B cell (primary cell): ENCODE measurements at regions not wholly inside any gene's neighbourhood (a gene's known extent, or its start where the extent isn't known, plus 50 kb on each side); places are given as distances from the start of the nearest gene placed in this dataset.

ENCODE experiments used
- ATAC-seq: fragments of 200-7000 bp; cut with Tn5 transposase; one replicate; pipeline ENCODE4 v1.10.0; 2021; ENCODE audit warnings: low read depth, mild to moderate bottlenecking, moderate number of reproducible peaks, moderate library complexity
- CTCF ChIA-PET: fragments of 350-600 bp; sonication (Branson Sonifier 250); formaldehyde crosslinking; loops from one replicate; lab custom pipeline; 2021; ENCODE audit warnings: antibody characterized with exemption, inconsistent platforms; lab: Charles Lee
- POLR2A ChIA-PET: fragments of 350-600 bp; sonication (Branson Sonifier 250); formaldehyde crosslinking; loops from one replicate; lab custom pipeline; 2021; ENCODE audit warnings: antibody characterized with exemption; lab: Charles Lee
- DNase-seq: peaks from one replicate; pipeline ENCODE4 v3.0.0; 2013
- H2AFZ ChIP-seq: 2 replicates; pipeline ENCODE4 v1.6.1; 2012; ENCODE audit warnings: mild to moderate bottlenecking, low read depth, low read length; ENCODE audit not compliant: insufficient read depth, poor library complexity, severe bottlenecking
- H3K27ac ChIP-seq, 2 donors: 1 replicate in 1 of 2; 2 replicates in 1 of 2; pipeline ENCODE4 v1.5.1; 2012 to 2013; ENCODE audit warnings: low read length in 2 of 2, mild to moderate bottlenecking in 2 of 2, moderate library complexity in 1 of 2
- H3K27me3 ChIP-seq, 4 experiments: fragments of 200-600 bp in 1 of 4; sonication (generic) in 1 of 4; replicated peaks in 1 of 4; 1 replicate in 2 of 4; 2 replicates in 2 of 4; pipeline versions ENCODE4 v1.6.1 to v1.7.0; 2013 to 2016; ENCODE audit warnings: low read length in 3 of 4, mild to moderate bottlenecking in 2 of 4, mixed read lengths in 1 of 4, moderate library complexity in 1 of 4; ENCODE audit not compliant: insufficient read depth in 4 of 4, control insufficient read depth in 3 of 4; ENCODE audit errors: control extremely low read depth in 1 of 4
- H3K36me3 ChIP-seq, 2 experiments: replicated peaks in 1 of 2; 1 replicate in 1 of 2; 2 replicates in 1 of 2; pipeline versions ENCODE4 v1.6.1 to v1.7.1; 2013; ENCODE audit warnings: low read length in 1 of 2; ENCODE audit not compliant: insufficient read depth in 2 of 2, control insufficient read depth in 1 of 2; ENCODE audit errors: control extremely low read depth in 1 of 2, extremely low read depth in 1 of 2
- H3K4me1 ChIP-seq, 2 donors: fragments of 200-600 bp in 1 of 2; sonication (generic) in 1 of 2; 1 replicate in 1 of 2; 2 replicates in 1 of 2; pipeline versions ENCODE4 v1.5.1 to v1.6.1; 2013 to 2017; ENCODE audit warnings: low read length in 2 of 2; ENCODE audit not compliant: control insufficient read depth in 2 of 2, insufficient read depth in 2 of 2
- H3K4me2 ChIP-seq: replicated peaks from 2 replicates; pipeline ENCODE3; 2012; ENCODE audit warnings: mild to moderate bottlenecking, low read depth, low read length; ENCODE audit not compliant: poor library complexity, severe bottlenecking
- H3K4me3 ChIP-seq, 5 experiments: fragments of 200-600 bp in 1 of 5; sonication (generic) in 1 of 5; 1 replicate in 3 of 5; 2 replicates in 2 of 5; pipeline versions ENCODE4 v1.5.1 to v1.7.0; 2011 to 2016; ENCODE audit warnings: low read length in 4 of 5, mild to moderate bottlenecking in 4 of 5, low read depth in 2 of 5, control low read depth in 1 of 5, moderate library complexity in 1 of 5; ENCODE audit not compliant: insufficient read depth in 1 of 5; ENCODE audit errors: control extremely low read depth in 1 of 5, extremely low read depth in 1 of 5
- H3K79me2 ChIP-seq: fragments of 200-600 bp; sonication (generic); one replicate; pipeline ENCODE4 v1.6.0; 2016; ENCODE audit warnings: low read length; ENCODE audit not compliant: control insufficient read depth, insufficient read depth
- H3K9ac ChIP-seq: fragments of 200-600 bp; sonication (generic); 2 replicates; pipeline ENCODE4 v1.6.1; 2017; ENCODE audit warnings: mild to moderate bottlenecking, low read length, moderate library complexity
- H3K9me3 ChIP-seq, 3 donors: one replicate each; pipeline versions ENCODE4 v1.6.1 to v1.7.1; 2013; ENCODE audit warnings: low read length in 2 of 3; ENCODE audit not compliant: control insufficient read depth in 2 of 3, insufficient read depth in 1 of 3; ENCODE audit errors: control extremely low read depth in 1 of 3
- H4K20me1 ChIP-seq: 2 replicates; pipeline ENCODE4 v1.6.0; 2012; ENCODE audit warnings: mild to moderate bottlenecking, low read length; ENCODE audit not compliant: insufficient read depth, control insufficient read depth, poor library complexity, severe bottlenecking
- H3K27ac Mint-ChIP-seq: one replicate; pipeline ENCODE4 v1.8.0; 2021; ENCODE audit warnings: mixed read lengths
- H3K27me3 Mint-ChIP-seq: one replicate; pipeline ENCODE4 v1.8.0; 2021; ENCODE audit warnings: mixed read lengths
- H3K4me1 Mint-ChIP-seq: one replicate; pipeline ENCODE4 v1.8.0; 2021; ENCODE audit warnings: mixed read lengths
- H3K4me3 Mint-ChIP-seq: one replicate; pipeline ENCODE4 v1.8.0; 2021; ENCODE audit warnings: mixed read lengths
- H3K9me3 Mint-ChIP-seq: one replicate; pipeline ENCODE4 v1.8.0; 2022; ENCODE audit warnings: mixed read lengths; ENCODE audit not compliant: insufficient read depth
- CTCF ChIP-seq: fragments of 200-600 bp; IDR thresholded peaks from one replicate; pipeline ENCODE4 v1.8.0; 2022; ENCODE audit warnings: antibody characterized with exemption, mild to moderate bottlenecking
- EZH2 ChIP-seq: IDR thresholded peaks from 2 replicates; pipeline ENCODE4 v1.6.1; 2012; ENCODE audit warnings: borderline replicate concordance, low read depth, mild to moderate bottlenecking, moderate library complexity, low read length; ENCODE audit not compliant: insufficient read depth, poor library complexity, severe bottlenecking
- WGBS: methylation state at CpG from one replicate; pipeline ENCODE4 v1.1.5; 2013; ENCODE audit warnings: missing lambda C conversion rate; ENCODE audit not compliant: insufficient coverage; 5-methylcytosine and 5-hydroxymethylcytosine counted together
- intact Hi-C: fragments of 100-400 bp; cut with micrococcal nuclease; formaldehyde crosslinking; loops from one replicate; pipeline ENCODE4 v1.10.0; 2022

- no peaks in the 10 kb centered on the region for H3K9me3 ChIP-seq
- H4K20me1 ChIP-seq, result no peaks in the 10 kb centered on the region
- Mint-ChIP-seq H3K4me3 (no peak overlapping the region), H3K27me3 (peaks cover 25% of the 10 kb centered on the region), H3K4me1 (no peaks in the 10 kb centered on the region), H3K27ac (no peak overlapping the region), H3K9me3 (no peaks in the 10 kb centered on the region)
- peaks cover 0 to 4% (median 0%) of the 10 kb centered on the region in 4 experiments for H3K27me3 ChIP-seq
- no peak overlapping the region for H3K4me3 ChIP-seq
- H3K4me2 ChIP-seq, result no peak overlapping the region
- no peak overlapping the region for H2AFZ ChIP-seq
- H3K36me3 ChIP-seq, result no peaks in the 10 kb centered on the region
- DNase-seq, result no peak
- intact Hi-C loops, result no loop called here
- no peak overlapping the region for H3K9ac ChIP-seq
- no peaks in the 10 kb centered on the region for H3K4me1 ChIP-seq
- no peak for ATAC-seq
- 93% methylated on average over 10 of the region's 11 CpGs for WGBS
- CTCF ChIA-PET, result no interaction called here
- POLR2A ChIA-PET, result no interaction called here
- TF ChIP-seq CTCF, result no peak
- TF ChIP-seq EZH2, result no peak
- no peak overlapping the region for H3K27ac ChIP-seq
- no peaks in the 10 kb centered on the region for H3K79me2 ChIP-seq
Observed at GRCh38 chr20:50251383-50251748, 60.7 kb downstream of the CEBPB start.

- ATAC-seq (no peak), DNase-seq (no peak)
- H3K4me2 ChIP-seq, result no peak overlapping the region
- WGBS, result 85% methylated on average over 4 of the region's 7 CpGs
- Mint-ChIP-seq H3K27ac (no peak overlapping the region), H3K4me3 (no peak overlapping the region), H3K27me3 (peaks cover 24% of the 10 kb centered on the region), H3K4me1 (no peaks in the 10 kb centered on the region), H3K9me3 (no peaks in the 10 kb centered on the region)
- CTCF ChIA-PET, result no interaction called here
- TF ChIP-seq CTCF (no peak), EZH2 (no peak)
- H3K4me3 ChIP-seq, result no peak overlapping the region
- H3K79me2 ChIP-seq, result no peaks in the 10 kb centered on the region
- no peak overlapping the region for H3K9ac ChIP-seq
- H3K36me3 ChIP-seq, result no peaks in the 10 kb centered on the region
- H3K9me3 ChIP-seq, result peaks cover 0 to under 1% (median 0%) of the 10 kb centered on the region in 3 donors
- POLR2A ChIA-PET, result no interaction called here
- no peak overlapping the region for H2AFZ ChIP-seq
- no peaks in the 10 kb centered on the region for H4K20me1 ChIP-seq
- peaks cover 0 to 4% (median 0%) of the 10 kb centered on the region in 4 experiments for H3K27me3 ChIP-seq
- no peak overlapping the region for H3K27ac ChIP-seq
- intact Hi-C loops, result no loop called here
- no peaks in the 10 kb centered on the region for H3K4me1 ChIP-seq
Observed at GRCh38 chr20:50251992-50252511, 61.4 kb downstream of the CEBPB start.
